ENCODE measurements at regions not wholly inside any gene's neighbourhood (a gene's known extent, or its start where the extent isn't known, plus 50 kb on each side); places are given as distances from the start of the nearest gene placed in this dataset.

GRCh38 chr18:77187189-77187588 is 54.6 kb upstream of the MBP start:
- Histone ChIP-seq H2AFZ (ENCODE audit: insufficient read depth, low read depth, low read length, poor library complexity, severe bottlenecking) (no peak overlapping the region), H3K27me3 (replicated peaks in 1 of 4; ENCODE audit: control extremely low read depth in 1 of 4, control insufficient read depth in 3 of 4, insufficient read depth in 4 of 4, low read length in 3 of 4) (peaks cover 0 to 1% (median under 1%) of the 10 kb centered on the region in 4 experiments), H3K4me2 (replicated peaks; ENCODE audit: low read depth, low read length, poor library complexity, severe bottlenecking) (no peak overlapping the region), H3K4me1 (ENCODE audit: control insufficient read depth in 2 of 2, insufficient read depth in 2 of 2, low read length in 2 of 2) (no peaks in the 10 kb centered on the region), H3K79me2 (ENCODE audit: control insufficient read depth, insufficient read depth, low read length) (no peaks in the 10 kb centered on the region), H3K27ac (ENCODE audit: low read length in 2 of 2) (no peak overlapping the region), H4K20me1 (ENCODE audit: control insufficient read depth, insufficient read depth, low read length, poor library complexity, severe bottlenecking) (no peaks in the 10 kb centered on the region), H3K4me3 (ENCODE audit: control extremely low read depth in 1 of 5, extremely low read depth in 1 of 5, insufficient read depth in 1 of 5, low read depth in 2 of 5, low read length in 4 of 5) (no peak overlapping the region), H3K9ac (ENCODE audit: low read length) (no peak overlapping the region), H3K36me3 (replicated peaks in 1 of 2; ENCODE audit: control extremely low read depth in 1 of 2, control insufficient read depth in 1 of 2, extremely low read depth in 1 of 2, insufficient read depth in 2 of 2, low read length in 1 of 2) (no peaks in the 10 kb centered on the region), H3K9me3 (ENCODE audit: control extremely low read depth in 1 of 3, control insufficient read depth in 2 of 3, insufficient read depth in 1 of 3, low read length in 2 of 3) (peaks cover 0 to 12% (median 0%) of the 10 kb centered on the region in 3 donors)
- ChIA-PET CTCF (no interaction called here), POLR2A (no interaction called here)
- DNase-seq, result no peak
- intact Hi-C loops (cut with micrococcal nuclease), result no loop called here
- H3K4me1 Mint-ChIP-seq, result no peaks in the 10 kb centered on the region
- ATAC-seq (ENCODE audit: low read depth), result no peak
- H3K4me3 Mint-ChIP-seq, result no peak overlapping the region
- no peak overlapping the region for H3K27ac Mint-ChIP-seq
- WGBS (ENCODE audit: insufficient coverage), result 93% methylated on average over 3 of the region's 4 CpGs
- H3K27me3 Mint-ChIP-seq, result peaks cover 4% of the 10 kb centered on the region
- no peak for TF ChIP-seq EZH2 (IDR thresholded peaks at IDR 0.05; ENCODE audit: borderline replicate concordance, insufficient read depth, low read depth, low read length, poor library complexity, severe bottlenecking)
- TF ChIP-seq CTCF (IDR thresholded peaks at IDR 0.05), result no peak
- H3K9me3 Mint-ChIP-seq (ENCODE audit: insufficient read depth), result no peaks in the 10 kb centered on the region

- no peak overlapping the region for H3K4me2 ChIP-seq (replicated peaks; ENCODE audit: low read depth, low read length, poor library complexity, severe bottlenecking)
- H3K4me1 ChIP-seq (ENCODE audit: control insufficient read depth in 2 of 2, insufficient read depth in 2 of 2, low read length in 2 of 2), result no peaks in the 10 kb centered on the region
- no peak overlapping the region for H3K27ac ChIP-seq (ENCODE audit: low read length in 2 of 2)
- peaks cover 6% of the 10 kb centered on the region for H3K9me3 Mint-ChIP-seq (ENCODE audit: insufficient read depth)
- peaks cover 0 to 3% (median 1%) of the 10 kb centered on the region in 4 experiments for H3K27me3 ChIP-seq (replicated peaks in 1 of 4; ENCODE audit: control extremely low read depth in 1 of 4, control insufficient read depth in 3 of 4, insufficient read depth in 4 of 4, low read length in 3 of 4)
- no peaks in the 10 kb centered on the region for H3K4me1 Mint-ChIP-seq
- TF ChIP-seq EZH2 (IDR thresholded peaks at IDR 0.05; ENCODE audit: borderline replicate concordance, insufficient read depth, low read depth, low read length, poor library complexity, severe bottlenecking), result no peak
- TF ChIP-seq CTCF (IDR thresholded peaks at IDR 0.05), result no peak
- no peak overlapping the region for H3K27ac Mint-ChIP-seq
- ATAC-seq (ENCODE audit: low read depth) (no peak), DNase-seq (no peak)
- H3K9ac ChIP-seq (ENCODE audit: low read length), result no peak overlapping the region
- no peak overlapping the region for H3K4me3 Mint-ChIP-seq
- ChIA-PET POLR2A (no interaction called here), CTCF (interaction anchor here (1.2 to 1.8 kb wide), 3 partner anchors 21 to 191 kb away, joined by 3 to 7 read pairs (median 5); no protein-coding TSS in a partner anchor)
- H3K79me2 ChIP-seq (ENCODE audit: control insufficient read depth, insufficient read depth, low read length), result no peaks in the 10 kb centered on the region
- no peaks in the 10 kb centered on the region for H3K36me3 ChIP-seq (replicated peaks in 1 of 2; ENCODE audit: control extremely low read depth in 1 of 2, control insufficient read depth in 1 of 2, extremely low read depth in 1 of 2, insufficient read depth in 2 of 2, low read length in 1 of 2)
- H4K20me1 ChIP-seq (ENCODE audit: control insufficient read depth, insufficient read depth, low read length, poor library complexity, severe bottlenecking), result no peaks in the 10 kb centered on the region
- peaks cover 0 to 3% (median 0%) of the 10 kb centered on the region in 3 donors for H3K9me3 ChIP-seq (ENCODE audit: control extremely low read depth in 1 of 3, control insufficient read depth in 2 of 3, insufficient read depth in 1 of 3, low read length in 2 of 3)
- H3K4me3 ChIP-seq (ENCODE audit: control extremely low read depth in 1 of 5, extremely low read depth in 1 of 5, insufficient read depth in 1 of 5, low read depth in 2 of 5, low read length in 4 of 5), result no peak overlapping the region
- no peak overlapping the region for H2AFZ ChIP-seq (ENCODE audit: insufficient read depth, low read depth, low read length, poor library complexity, severe bottlenecking)
- peaks cover 4% of the 10 kb centered on the region for H3K27me3 Mint-ChIP-seq
- 100% methylated on average over 1 of the region's 1 CpG for WGBS (ENCODE audit: insufficient coverage)
- intact Hi-C loops (cut with micrococcal nuclease), result no loop called here
These were observed 58.4 kb upstream of the GALR1 start for GRCh38 chr18:77191071-77191751.
